GM12878 (cell line): ENCODE measurements at regions not wholly inside any gene's neighbourhood (a gene's known extent, or its start where the extent isn't known, plus 50 kb on each side); places are given as distances from the start of the nearest gene placed in this dataset.

ENCODE experiments used
- ATAC-seq: fragments of 200-7000 bp; cut with Tn5 transposase; 3 replicates; pipeline ENCODE4 v1.9.1; 2020; ENCODE audit warnings: mild to moderate bottlenecking, moderate library complexity
- BruUV-seq: library from RNA; stranded (reverse); fragments of 400-500 nt; replicated peaks from 2 replicates; lab custom pipeline; 2021; lab: Mats Ljungman, UMichigan
- CTCF ChIA-PET: fragments of 300-600 bp; sonication (Branson Sonifier 250); formaldehyde crosslinking; extraction: SDS; loops from one replicate; lab custom pipeline; 2021; ENCODE audit warnings: inconsistent platforms; lab: Yijun Ruan, JAX
- POLR2A ChIA-PET: fragments of 350-600 bp; formaldehyde crosslinking; extraction: SDS; loops from one replicate; lab custom pipeline; 2021; ENCODE audit warnings: inconsistent platforms; lab: Charles Lee
- RAD21 ChIA-PET: fragments of 300-600 bp; sonication (Branson Sonifier 250); formaldehyde crosslinking; loops from one replicate; lab custom pipeline; 2023; ENCODE audit warnings: antibody characterized with exemption; ENCODE audit not compliant: unreplicated experiment; lab: Charles Lee
- SMC1A ChIA-PET: fragments of 300-600 bp; sonication (Branson Sonifier 250); formaldehyde crosslinking; loops from one replicate; lab custom pipeline; 2023; ENCODE audit not compliant: unreplicated experiment, uncharacterized antibody; lab: Charles Lee
- DNase-seq: peaks from one replicate; pipeline ENCODE4 v3.0.0-alpha.2; 2011; ENCODE audit warnings: low read depth, low spot score
- FAIRE-seq: peaks from 3 replicates; lab custom pipeline; 2011; peaks lifted over from hg19 to GRCh38; lab: Jason Lieb, UNC
- H2AFZ ChIP-seq: 2 replicates; pipeline ENCODE4 v1.6.0; 2011; ENCODE audit warnings: low read depth, low read length, control low read depth; ENCODE audit not compliant: control insufficient read depth
- H3K27ac ChIP-seq: 2 replicates; pipeline ENCODE4 v1.5.1; 2011; ENCODE audit warnings: control low read depth; ENCODE audit not compliant: control insufficient read depth, insufficient read depth
- H3K27me3 ChIP-seq, 2 experiments: replicated peaks in 1 of 2; 2 replicates each; pipeline versions ENCODE4 v1.6.0 to v1.6.1; 2011; ENCODE audit warnings: low read length in 1 of 2; ENCODE audit not compliant: control insufficient read depth in 2 of 2, insufficient read depth in 2 of 2
- H3K36me3 ChIP-seq, 2 experiments: 2 replicates each; pipeline ENCODE4 v1.5.1; 2011; ENCODE audit warnings: low read length in 1 of 2; ENCODE audit not compliant: control insufficient read depth in 2 of 2, insufficient read depth in 2 of 2
- H3K4me1 ChIP-seq: 2 replicates; pipeline ENCODE4 v1.6.1; 2011; ENCODE audit warnings: mild to moderate bottlenecking, low read length, moderate library complexity, mixed read lengths; ENCODE audit not compliant: control insufficient read depth, insufficient read depth
- H3K4me2 ChIP-seq: 2 replicates; pipeline ENCODE4 v1.6.0; 2011; ENCODE audit warnings: control low read depth; ENCODE audit not compliant: control insufficient read depth, insufficient read depth
- H3K4me3 ChIP-seq: fragments of 200-600 bp; sonication (generic); 2 replicates; pipeline ENCODE4 v1.5.1; 2016
- H3K79me2 ChIP-seq: 2 replicates; pipeline ENCODE4 v1.6.0; 2011; ENCODE audit warnings: low read length; ENCODE audit not compliant: control insufficient read depth, insufficient read depth
- H3K9ac ChIP-seq: 2 replicates; pipeline ENCODE4 v1.8.0; 2011; ENCODE audit warnings: low read length, control low read depth, mixed read lengths; ENCODE audit not compliant: control insufficient read depth, insufficient read depth
- H3K9me3 ChIP-seq: replicated peaks from 3 replicates; pipeline ENCODE4 v1.5.1; 2011; ENCODE audit warnings: mild to moderate bottlenecking, low read length; ENCODE audit not compliant: control insufficient read depth, insufficient read depth
- H4K20me1 ChIP-seq: 2 replicates; pipeline ENCODE4 v1.6.0; 2011; ENCODE audit not compliant: control insufficient read depth, insufficient read depth
- CBX5 ChIP-seq: sonication (generic); IDR thresholded peaks from 2 replicates; pipeline ENCODE4 v1.6.1; 2016; ENCODE audit warnings: low read depth, moderate library complexity, mild to moderate bottlenecking, inconsistent platforms
- CEBPB ChIP-seq, 2 experiments: fragments of 150-350 bp in 1 of 2; IDR thresholded peaks; 2 replicates each; pipeline ENCODE4 v1.6.1; 2012 to 2014; ENCODE audit warnings: low read depth in 2 of 2, low read length in 2 of 2, borderline replicate concordance in 1 of 2, inconsistent platforms in 1 of 2
- CTCF ChIP-seq, 3 experiments: IDR thresholded peaks in 2 of 3; conservative IDR thresholded peaks in 1 of 3; 2 replicates each; pipeline ENCODE4 v1.5.1; 2011; ENCODE audit warnings: low read depth in 3 of 3, low read length in 3 of 3, mild to moderate bottlenecking in 3 of 3, control low read depth in 2 of 3, moderate library complexity in 2 of 3, inconsistent platforms in 1 of 3, mixed read lengths in 1 of 3; ENCODE audit not compliant: control insufficient read depth in 2 of 3, insufficient read depth in 1 of 3; ENCODE audit errors: extremely low read depth in 1 of 3
- EP300 ChIP-seq, 2 experiments: fragments of 150-350 bp in 1 of 2; IDR thresholded peaks; 2 replicates each; pipeline ENCODE4 v1.6.1; 2011 to 2012; ENCODE audit warnings: low read depth in 2 of 2, low read length in 2 of 2, borderline replicate concordance in 1 of 2, improper control_type of control experiment in 1 of 2, inconsistent platforms in 1 of 2; ENCODE audit not compliant: control insufficient read depth in 1 of 2
- ETV6 ChIP-seq, 2 experiments: fragments of 450-650 bp in 1 of 2; IDR thresholded peaks in 1 of 2; conservative IDR thresholded peaks in 1 of 2; 2 replicates each; pipeline ENCODE4 v1.6.1; 2014; ENCODE audit warnings: antibody characterized with exemption in 1 of 2, borderline replicate concordance in 1 of 2, low read depth in 1 of 2, mild to moderate bottlenecking in 1 of 2, moderate library complexity in 1 of 2
- FOXM1 ChIP-seq: IDR thresholded peaks from 2 replicates; pipeline ENCODE4 v1.6.1; 2012; ENCODE audit warnings: low read depth, mild to moderate bottlenecking, inconsistent platforms, low read length, moderate library complexity
- HDGF ChIP-seq: fragments of 450-650 bp; IDR thresholded peaks from 2 replicates; pipeline ENCODE4 v1.6.1; 2016; ENCODE audit warnings: antibody characterized with exemption
- IKZF1 ChIP-seq: fragments of 450-650 bp; conservative IDR thresholded peaks from 2 replicates; pipeline ENCODE4 v1.6.1; 2017; ENCODE audit warnings: antibody characterized with exemption, mild to moderate bottlenecking
- IRF4 ChIP-seq: IDR thresholded peaks from 2 replicates; pipeline ENCODE4 v1.6.1; 2011; ENCODE audit warnings: low read depth, low read length
- JUNB ChIP-seq: IDR thresholded peaks from 2 replicates; pipeline ENCODE4 v1.6.1; 2016; ENCODE audit warnings: antibody characterized with exemption, mild to moderate bottlenecking
- MTA2 ChIP-seq: fragments of 450-650 bp; IDR thresholded peaks from 2 replicates; pipeline ENCODE4 v1.6.1; 2016; ENCODE audit warnings: low read depth, mild to moderate bottlenecking, moderate library complexity
- NBN ChIP-seq: fragments of 450-650 bp; IDR thresholded peaks from 2 replicates; pipeline ENCODE4 v1.6.1; 2016
- NR2C2 ChIP-seq: IDR thresholded peaks from 2 replicates; pipeline ENCODE4 v1.6.1; 2011; ENCODE audit warnings: borderline replicate concordance, low read depth; ENCODE audit not compliant: control insufficient read depth, insufficient read length
- PAX5 ChIP-seq: IDR thresholded peaks from 2 replicates; pipeline ENCODE4 v1.6.1; 2011; ENCODE audit warnings: low read depth, low read length, borderline replicate concordance
- PKNOX1 ChIP-seq: fragments of 450-650 bp; IDR thresholded peaks from 2 replicates; pipeline ENCODE4 v1.6.1; 2016; ENCODE audit warnings: mild to moderate bottlenecking
- POLR2AphosphoS5 ChIP-seq: IDR thresholded peaks from 2 replicates; pipeline ENCODE4 v1.6.1; 2011; ENCODE audit warnings: mild to moderate bottlenecking, low read length, inconsistent platforms
- RUNX3 ChIP-seq: IDR thresholded peaks from 2 replicates; pipeline ENCODE4 v1.6.1; 2012; ENCODE audit warnings: low read length, inconsistent platforms
- SPI1 ChIP-seq: IDR thresholded peaks from 2 replicates; pipeline ENCODE4 v1.6.1; 2011; ENCODE audit warnings: low read depth, mild to moderate bottlenecking, low read length, moderate library complexity, borderline replicate concordance; ENCODE audit not compliant: insufficient read depth
- STAT3 ChIP-seq: IDR thresholded peaks from 2 replicates; pipeline ENCODE4 v1.6.1; 2011; ENCODE audit warnings: low read depth, low read length, improper control_type of control experiment
- WGBS: methylation state at CpG from one replicate; pipeline ENCODE4 v1.1.6; 2016; ENCODE audit warnings: low lambda C conversion rate; ENCODE audit not compliant: insufficient replicate concordance, insufficient coverage; ENCODE audit errors: missing lambda C conversion rate; 5-methylcytosine and 5-hydroxymethylcytosine counted together
- in situ Hi-C: fragments of 300-500 bp; cut with MboI; formaldehyde crosslinking; loops from 9 replicates; pipeline ENCODE4 v1.14.3; 2018; ENCODE audit warnings: mixed read lengths
- intact Hi-C: fragments of 100-400 bp; cut with micrococcal nuclease; formaldehyde crosslinking; loops from one replicate; pipeline ENCODE4 v1.14.2; 2022; ENCODE audit not compliant: unreplicated experiment
- TF ChIP-seq, protein P1 (sequence below): fragments of 450-650 bp; IDR thresholded peaks from 2 replicates; pipeline ENCODE4 v1.6.1; 2017; ENCODE audit warnings: borderline replicate concordance

- FAIRE-seq (peak; percentile 52), ATAC-seq (peak; percentile 78), DNase-seq (no peak)
- H2AFZ ChIP-seq = no peak overlapping the region; the same call in 1 of the 2 replicates
- H4K20me1 ChIP-seq = no peaks in the 10 kb centered on the region
- H3K9me3 ChIP-seq = peaks cover 5% of the 10 kb centered on the region; the same call in 2 of the 3 replicates
- ChIA-PET CTCF (interaction anchor here (0.9 to 5.9 kb wide), 8 partner anchors 11 to 125 kb away, joined by 4 to 44 read pairs (median 7); no protein-coding TSS in a partner anchor), POLR2A (interaction anchor here (0.5 to 1.6 kb wide), 11 partner anchors 9 to 116 kb away, joined by 3 to 4 read pairs (median 3); no protein-coding TSS in a partner anchor), SMC1A (interaction anchor here (0.8 to 3.6 kb wide), 11 partner anchors 9 to 107 kb away, joined by 4 to 24 read pairs (median 6); no protein-coding TSS in a partner anchor), RAD21 (interaction anchor here (1.0 to 2.6 kb wide), 13 partner anchors 9 to 124 kb away, joined by 3 to 10 read pairs (median 5); no protein-coding TSS in a partner anchor)
- no TSS peak for BruUV-seq
- H3K9ac ChIP-seq = peak overlapping the region; percentile 55; the same call in 1 of the 2 replicates
- H3K4me3 ChIP-seq = peak overlapping the region; percentile 33
- WGBS = 0% methylated on average over 5 of the region's 5 CpGs
- H3K27ac ChIP-seq = peak overlapping the region; percentile 80
- peaks cover 0 to 2% of the 10 kb centered on the region in 2 experiments; a peak in 2 of 4 replicates for H3K36me3 ChIP-seq
- H3K4me2 ChIP-seq = peak overlapping the region; percentile 62
- peaks cover 40% of the 10 kb centered on the region for H3K4me1 ChIP-seq
- in situ Hi-C loops (no loop called here), intact Hi-C loops (loop anchor here (1.0 kb wide), 1 partner anchor 10 kb away; no protein-coding TSS in a partner anchor)
- peaks cover 27% of the 10 kb centered on the region for H3K79me2 ChIP-seq
- H3K27me3 ChIP-seq = no peaks in the 10 kb centered on the region
- TF ChIP-seq NBN (peak; percentile 14; the same call in 1 of the 2 replicates), MTA2 (peak; percentile 41; the same call in 1 of the 2 replicates), RUNX3 (peak; percentile 65; the same call in 1 of the 2 replicates), CTCF (IDR thresholded peaks at IDR 0.05 in 2 of 3, conservative IDR thresholded peaks at IDR 0.05 in 1 of 3; ENCODE audit: control insufficient read depth in 2 of 3, extremely low read depth in 1 of 3, insufficient read depth in 1 of 3, low read depth in 3 of 3, low read length in 3 of 3) (no peak), CBX5 (no peak), JUNB (peak; percentile 51), STAT3 (no peak), EP300 (IDR thresholded peaks at IDR 0.05; ENCODE audit: borderline replicate concordance in 1 of 2, control insufficient read depth in 1 of 2, low read depth in 2 of 2, low read length in 2 of 2) (peak in 1 of 2 experiments; percentile 17; a peak in 1 of 4 replicates), CEBPB (IDR thresholded peaks at IDR 0.05; ENCODE audit: borderline replicate concordance in 1 of 2, low read depth in 2 of 2, low read length in 2 of 2) (no peak), PKNOX1 (peak; percentile 95), HDGF (no peak), IRF4 (0 out of 2 replicates have a peak, but pooled peaks have one; percentile 47), POLR2AphosphoS5 (0 out of 2 replicates have a peak, but pooled peaks have one; percentile 39), FOXM1 (0 out of 2 replicates have a peak, but pooled peaks have one; percentile 2), NR2C2 (no peak), PAX5 (no peak; the same call in 1 of the 2 replicates), ETV6 (conservative IDR thresholded peaks at IDR 0.05 in 1 of 2, IDR thresholded peaks at IDR 0.05 in 1 of 2; ENCODE audit: borderline replicate concordance in 1 of 2, low read depth in 1 of 2) (peak in 1 of 2 experiments; percentile 74; a peak in 2 of 4 replicates), SPI1 (peak; percentile 78; the same call in 1 of the 2 replicates), IKZF1 (peak; percentile 79)
- TF ChIP-seq, protein P1, sequence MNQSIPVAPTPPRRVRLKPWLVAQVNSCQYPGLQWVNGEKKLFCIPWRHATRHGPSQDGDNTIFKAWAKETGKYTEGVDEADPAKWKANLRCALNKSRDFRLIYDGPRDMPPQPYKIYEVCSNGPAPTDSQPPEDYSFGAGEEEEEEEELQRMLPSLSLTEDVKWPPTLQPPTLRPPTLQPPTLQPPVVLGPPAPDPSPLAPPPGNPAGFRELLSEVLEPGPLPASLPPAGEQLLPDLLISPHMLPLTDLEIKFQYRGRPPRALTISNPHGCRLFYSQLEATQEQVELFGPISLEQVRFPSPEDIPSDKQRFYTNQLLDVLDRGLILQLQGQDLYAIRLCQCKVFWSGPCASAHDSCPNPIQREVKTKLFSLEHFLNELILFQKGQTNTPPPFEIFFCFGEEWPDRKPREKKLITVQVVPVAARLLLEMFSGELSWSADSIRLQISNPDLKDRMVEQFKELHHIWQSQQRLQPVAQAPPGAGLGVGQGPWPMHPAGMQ = no peak
Observed at GRCh38 chr7:131021460-131021859, 287.5 kb upstream of the KLF14 start.
